HG02763 (cell line): ENCODE measurements at regions not wholly inside any gene's neighbourhood (a gene's known extent, or its start where the extent isn't known, plus 50 kb on each side); places are given as distances from the start of the nearest gene placed in this dataset.

Experiments used
- ATAC-seq: cut with Tn5 transposase; IDR thresholded peaks from one replicate; pipeline ENCODE4 v1.9.1; 2021; ENCODE audit warnings: mild to moderate bottlenecking, moderate library complexity; ENCODE audit not compliant: unreplicated experiment

DNA sequence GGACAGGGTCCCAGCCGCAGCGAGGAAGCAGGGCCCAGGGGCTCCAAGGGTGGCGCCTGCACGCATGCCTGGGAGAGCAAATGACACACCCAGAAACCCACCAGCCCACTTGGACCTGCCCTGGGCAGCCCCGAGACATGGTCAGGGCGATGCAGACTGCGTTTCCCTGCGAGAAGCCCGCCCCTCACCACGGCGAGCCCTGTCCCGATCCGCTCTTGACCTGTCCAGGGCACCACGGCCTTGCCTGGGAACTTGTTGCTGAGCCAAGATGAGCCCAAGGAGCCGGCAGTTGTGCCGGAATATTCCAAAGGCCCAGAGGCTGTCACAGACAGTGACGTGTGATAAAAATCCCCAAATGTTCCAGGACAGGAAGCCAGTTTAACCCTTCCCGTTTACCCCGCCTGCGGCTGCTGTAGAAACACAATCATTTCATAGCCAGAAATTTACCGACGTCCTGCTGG is 78.1 kb downstream of the SIK1 start:
- ATAC-seq: no peak

DNA sequence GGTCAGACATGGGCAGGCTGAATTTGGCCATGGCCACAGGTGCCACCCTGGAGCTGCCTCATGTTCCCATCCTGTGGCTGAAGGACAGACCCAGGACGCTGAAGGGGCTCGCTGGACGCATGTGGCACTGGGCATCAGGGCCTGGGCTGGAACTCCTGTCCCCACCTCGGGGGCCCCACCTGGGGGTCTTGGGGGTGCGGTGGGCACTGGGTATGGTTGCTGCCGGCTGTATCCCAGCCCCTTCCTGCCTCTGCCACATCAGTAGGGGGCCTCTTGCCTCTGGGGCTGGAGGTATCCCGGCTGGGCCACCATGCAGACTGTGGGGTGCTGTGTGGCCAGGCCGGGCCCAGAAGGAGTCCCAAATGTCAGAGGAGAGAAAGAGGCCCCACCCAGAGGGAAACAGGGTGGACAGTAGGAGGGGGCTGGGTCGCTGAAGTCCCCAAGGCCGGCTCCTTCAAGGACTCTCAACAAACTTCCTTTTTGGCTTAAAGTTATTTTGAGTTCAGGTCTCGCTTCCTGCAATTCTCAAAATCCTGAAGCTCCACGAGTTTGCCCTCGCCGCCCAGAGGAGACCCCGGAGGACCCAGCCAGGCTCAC is 78.7 kb downstream of the SIK1 start:
- ATAC-seq: no peak

- no peak for ATAC-seq
Measured at GRCh38 chr21:43347461-43348169, 79.3 kb downstream of the SIK1 start.

GRCh38 chr21:43346551-43346950 is 80.4 kb downstream of the SIK1 start:
- ATAC-seq: no peak

DNA sequence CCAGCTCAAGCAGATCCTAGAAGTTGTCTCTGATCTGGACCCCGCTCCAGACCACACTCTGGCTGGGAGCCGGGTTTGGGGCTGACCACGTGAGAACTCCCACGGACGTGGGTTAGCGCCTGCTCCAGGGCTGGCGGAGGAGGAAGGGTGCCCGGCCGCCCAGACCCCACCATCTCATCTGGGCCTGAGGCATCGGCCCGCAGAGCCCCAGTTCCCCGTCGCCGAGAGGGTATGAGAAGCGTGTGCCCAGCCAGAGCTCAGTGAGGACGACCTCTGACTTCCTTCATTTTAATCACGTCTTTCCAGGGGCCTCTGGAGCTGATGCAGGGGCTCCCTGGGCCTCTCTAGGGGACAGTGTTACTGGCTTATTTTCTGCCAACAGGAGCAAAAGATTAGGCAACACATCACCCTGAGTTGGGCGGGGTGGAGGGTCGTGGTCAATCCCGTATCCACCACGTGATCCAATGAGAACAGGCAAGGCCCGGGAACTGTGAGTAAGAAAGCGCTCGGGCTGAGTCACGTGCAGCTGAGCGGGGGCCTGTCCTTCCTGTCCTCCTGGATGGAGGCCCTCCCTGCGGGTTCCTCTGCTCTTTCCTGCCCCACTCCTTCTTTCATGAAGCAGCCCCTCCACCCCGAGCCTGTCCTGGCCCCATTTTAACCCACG is 81.1 kb downstream of the SIK1 start:
- no peak for ATAC-seq

DNA sequence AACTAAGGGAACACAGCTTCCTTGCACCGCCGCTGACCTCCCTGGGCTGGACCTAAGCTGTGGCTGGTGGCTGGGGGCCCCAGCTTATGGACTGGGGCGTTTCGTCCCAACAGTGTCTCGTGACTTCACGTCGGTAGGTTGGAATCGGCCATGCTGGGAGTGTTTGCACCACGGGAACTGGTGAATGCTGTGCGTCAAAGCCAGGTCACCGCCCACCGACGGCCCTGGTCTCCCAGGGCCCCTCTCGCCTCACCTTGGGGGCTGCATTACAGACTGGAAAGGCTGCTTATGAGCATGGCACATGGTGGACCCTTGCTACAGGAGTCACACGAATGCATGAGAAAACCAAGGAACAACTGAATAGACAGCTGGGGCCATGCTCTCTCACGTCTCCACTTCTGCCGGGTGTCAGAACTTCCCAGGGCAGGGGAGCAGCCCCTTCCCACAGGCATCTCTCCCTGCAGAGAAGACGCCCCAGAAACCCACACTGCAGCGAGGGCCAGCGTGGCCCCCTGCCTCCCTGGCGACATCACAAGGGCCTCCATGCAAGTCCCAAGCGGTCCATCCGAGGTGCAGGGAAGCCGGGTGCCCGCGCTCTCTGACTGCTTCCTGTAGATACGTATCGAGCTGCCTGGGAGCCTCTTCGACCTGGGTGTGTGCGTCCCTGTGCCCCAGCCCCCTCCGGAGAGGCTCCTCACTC is 81.7 kb downstream of the SIK1 start:
- no peak for ATAC-seq

DNA sequence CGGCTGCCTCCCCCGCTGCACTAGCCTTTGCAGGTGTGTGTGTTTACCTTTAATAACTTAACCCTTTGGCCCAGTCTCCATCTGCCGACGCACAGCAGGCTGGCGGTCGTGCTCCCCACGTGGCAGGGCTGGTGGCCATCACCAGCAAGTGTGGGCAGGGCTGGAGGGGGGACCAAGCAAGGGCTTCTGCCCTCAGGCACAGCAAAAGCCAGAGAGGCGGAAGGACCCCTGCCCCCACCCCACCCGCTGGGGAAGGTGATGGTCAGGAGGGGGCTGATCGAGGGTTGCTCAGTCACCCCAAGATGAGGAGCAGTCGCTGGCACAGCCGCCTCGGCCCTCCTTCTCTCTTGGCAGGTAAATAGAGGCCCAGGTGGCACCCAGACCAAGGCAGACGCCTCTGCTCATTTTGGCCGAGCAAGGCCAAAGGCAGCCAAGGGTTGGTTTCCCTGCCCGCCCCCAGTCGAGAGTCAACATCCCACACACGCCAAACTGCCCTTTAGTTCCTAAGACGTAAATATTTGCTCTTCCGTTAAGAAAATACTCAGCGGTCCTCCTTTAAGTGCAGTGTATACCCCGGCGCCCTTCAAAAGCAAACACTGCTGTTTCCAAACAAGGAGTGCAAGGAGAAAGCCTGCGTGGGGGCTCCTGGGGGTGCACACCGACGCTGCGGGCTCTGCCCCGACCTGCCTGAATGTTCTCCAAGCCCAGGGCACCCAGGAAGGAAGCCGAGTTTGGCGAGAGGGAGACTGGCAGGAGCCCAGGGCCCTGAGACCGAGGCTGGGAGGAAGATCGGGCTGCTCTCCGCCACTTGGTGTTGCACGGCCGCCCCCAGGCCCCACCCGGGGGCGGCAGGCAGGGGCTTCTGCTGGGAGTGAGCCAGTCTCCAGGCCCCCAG is 82.7 kb downstream of the SIK1 start:
- no peak for ATAC-seq

DNA sequence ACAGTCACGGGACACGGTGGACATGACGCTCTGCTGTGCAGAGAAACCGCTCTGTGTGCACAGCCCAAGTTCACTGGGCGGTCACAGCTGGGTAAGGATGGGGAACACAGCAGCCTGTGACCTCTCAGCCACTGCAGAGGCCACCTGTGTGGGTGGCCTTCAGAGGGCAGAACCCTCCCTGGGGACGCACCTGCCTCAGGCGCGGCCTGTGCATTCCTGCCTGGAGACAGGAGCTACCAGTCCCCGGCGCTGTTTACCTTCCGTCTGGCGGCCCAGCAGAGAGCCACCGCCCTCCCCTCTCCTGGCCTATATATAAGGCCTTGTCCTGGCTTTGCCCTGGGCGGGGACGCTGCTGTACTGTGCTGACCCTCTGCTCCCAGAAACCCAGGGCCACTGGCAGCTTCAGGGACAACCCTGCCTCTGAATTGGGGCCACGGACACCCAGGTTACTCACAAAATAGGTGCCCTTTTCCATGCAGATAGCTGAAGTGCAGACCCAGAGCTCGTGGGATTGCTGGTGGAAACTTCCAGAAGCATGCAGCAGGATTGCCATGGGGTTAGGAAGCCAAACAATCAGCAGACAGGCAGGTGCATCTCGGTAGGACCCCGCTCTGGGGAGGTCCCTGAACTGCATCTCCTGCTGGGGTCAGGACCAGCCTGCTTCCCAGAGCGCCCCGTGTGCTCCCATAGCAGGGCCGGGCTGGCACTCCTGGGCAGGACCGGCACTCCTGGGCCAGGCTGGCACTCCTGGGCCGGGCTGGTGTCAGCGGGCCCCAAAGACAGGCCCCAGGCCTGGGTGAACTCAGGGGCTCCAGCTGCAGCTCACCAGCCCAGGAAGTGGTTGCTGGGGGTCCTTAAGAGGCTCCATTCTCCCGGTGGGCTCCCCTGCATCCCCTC is 83.6 kb downstream of the SIK1 start:
- ATAC-seq: no peak

- ATAC-seq: no peak
Measured at GRCh38 chr21:43342301-43342881, 84.5 kb downstream of the SIK1 start.

GRCh38 chr21:43341378-43342161 is 85.4 kb downstream of the SIK1 start:
- ATAC-seq: no peak

DNA sequence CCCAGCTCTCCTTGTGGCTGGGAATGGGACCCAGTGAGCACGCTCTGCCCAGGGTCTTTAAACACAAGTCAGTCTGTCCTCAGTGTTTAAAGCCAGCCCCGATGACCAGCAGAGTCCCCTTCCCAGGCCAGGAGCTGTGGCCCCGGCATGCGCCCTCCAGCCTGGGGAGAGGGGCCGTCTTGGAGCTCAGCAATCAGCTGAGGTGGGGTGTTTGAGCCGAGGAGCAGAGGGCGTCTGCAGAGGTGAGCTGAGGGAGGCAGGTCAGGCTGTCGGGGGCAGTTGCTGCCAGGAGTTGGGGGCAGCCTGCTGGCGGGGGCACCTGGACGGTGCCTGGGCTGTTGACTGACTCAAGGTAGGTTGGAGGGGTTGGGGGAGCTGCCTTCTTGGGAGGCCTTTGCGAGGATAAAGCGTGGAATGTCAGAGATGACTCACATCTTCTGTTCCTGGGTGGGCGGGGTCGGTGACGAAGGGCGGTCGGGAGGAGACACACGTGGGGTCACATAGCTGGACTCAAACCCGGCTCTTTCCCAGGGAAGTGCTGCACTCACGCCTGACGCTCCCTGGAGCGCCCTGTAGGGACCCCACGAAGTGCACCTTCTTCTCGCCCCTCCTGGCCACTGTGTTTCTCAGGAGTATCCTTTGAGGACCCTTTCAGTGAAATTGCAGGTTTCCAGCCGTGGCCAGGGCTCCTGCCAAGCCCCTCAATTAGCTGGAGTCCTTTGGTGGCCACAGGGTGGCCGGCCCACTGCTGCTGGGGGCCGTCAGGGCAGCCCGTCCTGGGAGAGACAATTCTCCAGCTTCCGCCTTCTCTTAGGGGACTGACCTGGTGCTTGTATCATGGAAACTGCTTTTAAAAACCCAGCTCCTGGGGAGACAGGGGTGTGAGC is 86.2 kb downstream of the SIK1 start:
- ATAC-seq: no peak

GRCh38 chr21:43339668-43340067 is 87.3 kb downstream of the SIK1 start:
- no peak for ATAC-seq

DNA sequence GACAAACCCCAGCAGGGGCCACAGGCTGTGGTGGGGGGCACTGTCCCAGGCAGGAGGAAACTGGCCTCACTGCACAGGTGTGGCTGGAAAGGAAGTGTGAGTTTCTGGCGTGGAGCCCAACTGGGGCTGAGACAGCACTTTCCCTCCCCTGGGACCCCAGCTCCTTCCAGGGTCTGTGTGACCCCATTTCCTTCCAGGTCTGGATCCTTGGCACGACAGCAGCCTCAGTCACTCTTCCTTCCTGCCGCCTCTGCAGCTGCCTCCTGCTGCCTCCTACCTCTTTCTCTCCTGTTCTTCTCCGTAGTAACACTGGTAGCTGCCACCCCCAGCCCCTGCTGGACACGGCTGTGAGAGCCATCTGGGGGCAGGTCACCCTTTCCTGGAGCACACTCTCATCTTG is 88.0 kb downstream of the SIK1 start:
- no peak for ATAC-seq

- no peak for ATAC-seq
Measured at GRCh38 chr21:43337901-43338655, 88.9 kb downstream of the SIK1 start.

GRCh38 chr21:43335119-43335518 is 91.8 kb downstream of the SIK1 start:
- no peak for ATAC-seq

DNA sequence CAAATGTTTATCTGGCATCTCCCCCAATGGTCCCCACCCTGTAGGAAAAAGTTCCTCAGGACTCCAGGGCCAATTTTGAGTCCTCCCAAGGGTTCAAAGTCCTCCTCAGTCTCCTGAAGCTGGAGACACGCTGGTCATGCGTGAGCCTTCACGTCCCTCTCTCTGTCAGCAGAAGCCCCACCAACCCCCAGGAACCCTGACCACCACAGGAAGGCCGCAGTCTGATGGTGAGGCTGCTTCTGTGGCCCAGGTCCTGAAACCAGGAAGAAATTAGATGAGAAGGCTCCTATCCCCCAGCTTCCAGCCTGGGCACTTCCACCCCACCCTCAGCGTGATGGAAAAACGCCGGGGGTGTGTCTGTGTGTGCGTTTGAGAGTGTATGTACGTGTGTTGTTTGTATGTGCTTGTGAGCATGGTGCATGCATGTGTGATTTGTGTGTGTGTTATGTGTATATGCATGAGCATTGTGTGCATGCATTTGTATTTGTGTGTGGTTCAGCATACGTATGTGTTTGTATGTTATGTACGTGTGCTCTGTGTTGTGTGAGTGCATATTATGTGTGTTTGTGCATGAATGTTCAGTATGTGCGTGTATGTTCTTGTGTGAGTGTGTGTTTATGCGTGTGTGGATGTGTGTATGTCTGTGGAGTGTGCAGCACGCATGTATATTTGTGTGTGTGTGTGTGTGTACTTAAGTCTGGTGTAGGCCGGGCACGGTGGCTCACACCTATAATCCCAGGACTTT is 92.5 kb downstream of the SIK1 start:
- no peak for ATAC-seq
